CD4-positive, alpha-beta T cell treated with Interferon alpha-2 for 1 hour (primary cell): ENCODE measurements at regions not wholly inside any gene's neighbourhood (a gene's known extent, or its start where the extent isn't known, plus 50 kb on each side); places are given as distances from the start of the nearest gene placed in this dataset.
"Not testable (repeated sequence)": the region's sequence is repeated elsewhere in the genome, so short reads cannot be mapped to it uniquely, and the experiment has no call there.

Experiments
- DNase-seq, 2 donors: peaks; one replicate each; pipeline ENCODE4 v3.0.0-alpha.2; 2020 to 2022

- DNase-seq, result no peak
Observed at GRCh38 chr16:7278636-7279035, 54.0 kb upstream of the RBFOX1 start.

GRCh38 chr16:7272567-7273158 lies 60.0 kb upstream of the RBFOX1 start:
- no peak for DNase-seq

- no peak for DNase-seq
Observed at GRCh38 chr16:7271486-7271885, 61.2 kb upstream of the RBFOX1 start.

- DNase-seq, result no peak
Observed at GRCh38 chr16:7270823-7271222, 61.8 kb upstream of the RBFOX1 start.

- DNase-seq, result no peak
Observed at GRCh38 chr16:7270006-7270405, 62.6 kb upstream of the RBFOX1 start.

GRCh38 chr16:7268182-7268581 lies 64.5 kb upstream of the RBFOX1 start:
- no peak for DNase-seq

GRCh38 chr16:7257016-7257415 lies 75.6 kb upstream of the RBFOX1 start:
- no peak for DNase-seq

- DNase-seq, result no peak
Observed at GRCh38 chr16:7246578-7246977, 86.1 kb upstream of the RBFOX1 start.

- DNase-seq, result no peak
Observed at GRCh38 chr16:7239547-7239946, 93.1 kb upstream of the RBFOX1 start.

GRCh38 chr16:7236824-7237410 lies 95.7 kb upstream of the RBFOX1 start:
- DNase-seq, result no peak

- DNase-seq, result no peak
Observed at GRCh38 chr16:7233975-7234374, 98.7 kb upstream of the RBFOX1 start.

GRCh38 chr16:7231762-7232161 lies 100.9 kb upstream of the RBFOX1 start:
- DNase-seq, result no peak

- not testable (repeated sequence) for DNase-seq
Observed at GRCh38 chr16:7229433-7230218, 103.0 kb upstream of the RBFOX1 start.

GRCh38 chr16:7227229-7227721 lies 105.4 kb upstream of the RBFOX1 start:
- DNase-seq, result no peak

- DNase-seq, result no peak
Observed at GRCh38 chr16:7221157-7221556, 111.5 kb upstream of the RBFOX1 start.

GRCh38 chr16:7218936-7219335 lies 113.7 kb upstream of the RBFOX1 start:
- DNase-seq, result no peak

GRCh38 chr16:7217797-7218196 lies 114.8 kb upstream of the RBFOX1 start:
- no peak for DNase-seq

GRCh38 chr16:7216719-7217118 lies 115.9 kb upstream of the RBFOX1 start:
- DNase-seq, result no peak

GRCh38 chr16:7211781-7212180 lies 120.9 kb upstream of the RBFOX1 start:
- DNase-seq, result no peak

GRCh38 chr16:7209598-7209997 lies 123.0 kb upstream of the RBFOX1 start:
- no peak for DNase-seq

GRCh38 chr16:7206469-7206868 lies 126.2 kb upstream of the RBFOX1 start:
- DNase-seq, result no peak

- no peak for DNase-seq
Observed at GRCh38 chr16:7200320-7200719, 132.3 kb upstream of the RBFOX1 start.

- DNase-seq, result no peak
Observed at GRCh38 chr16:7185689-7186088, 147.0 kb upstream of the RBFOX1 start.

GRCh38 chr16:7185165-7185564 lies 147.5 kb upstream of the RBFOX1 start:
- DNase-seq, result no peak
